ENCODE measurements at regions not wholly inside any gene's neighbourhood (a gene's known extent, or its start where the extent isn't known, plus 50 kb on each side); places are given as distances from the start of the nearest gene placed in this dataset.
"Not testable (repeated sequence)": the region's sequence is repeated elsewhere in the genome, so short reads cannot be mapped to it uniquely, and the experiment has no call there.

DNA sequence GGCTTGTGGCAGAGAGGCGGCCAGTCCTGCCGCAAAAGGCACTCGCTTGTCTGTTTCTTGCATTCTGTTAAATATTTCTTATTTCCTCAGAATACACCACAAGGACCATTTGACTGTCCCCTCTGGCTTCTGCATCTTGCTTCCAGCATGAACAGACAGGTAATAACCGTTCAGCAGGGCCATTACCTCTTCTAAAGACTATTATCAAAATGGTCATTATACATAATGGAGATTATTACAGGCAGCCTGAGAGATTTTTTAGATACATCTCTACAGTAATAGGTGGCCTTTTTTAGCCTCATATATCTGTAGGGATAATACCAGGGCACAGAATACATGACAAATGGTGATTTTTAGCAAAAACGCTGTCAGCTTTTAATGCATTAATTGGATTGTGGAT, 382.0 kb downstream of the PSAT1 start:
- FAIRE-seq: no peak

DNA sequence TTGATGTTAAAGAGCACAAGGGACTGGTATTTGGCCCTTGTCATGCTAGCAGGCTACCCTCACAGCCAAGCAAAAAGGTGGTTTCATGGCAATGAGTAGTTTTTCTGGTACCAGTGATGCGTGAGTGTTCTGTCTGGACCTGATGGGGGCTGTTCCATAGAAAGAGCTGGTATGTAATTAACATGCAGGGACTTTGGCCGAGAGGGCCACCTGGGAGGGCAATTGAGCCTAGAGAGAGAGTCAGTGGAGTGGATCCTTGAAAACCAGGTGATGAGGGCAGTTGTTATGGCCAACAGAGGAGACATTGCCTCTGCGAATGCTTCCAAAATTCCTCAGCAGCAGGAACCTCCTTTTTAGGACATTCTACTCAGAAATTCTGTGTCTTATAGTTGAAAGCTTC, 383.3 kb downstream of the PSAT1 start:
- no peak for FAIRE-seq

DNA sequence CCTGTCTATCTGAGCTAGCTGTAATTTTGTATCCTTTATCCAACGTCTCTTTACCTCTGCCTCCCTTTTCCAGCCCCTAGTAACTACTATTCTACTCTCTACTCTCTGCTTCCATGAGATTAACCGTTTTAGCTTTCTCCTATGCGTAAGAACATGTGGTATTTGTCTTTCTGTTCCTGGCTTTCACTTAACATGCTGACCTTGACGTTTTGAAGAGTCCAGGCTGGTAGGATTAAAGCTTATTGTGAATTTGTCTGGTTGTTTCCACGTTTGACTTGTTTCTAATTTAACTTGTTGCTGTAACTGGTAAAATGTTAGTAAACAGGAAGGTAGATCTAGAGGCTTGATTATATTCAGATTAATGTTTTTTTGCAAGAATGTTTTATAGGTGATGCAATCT, 385.3 kb downstream of the PSAT1 start:
- peak; percentile 51 for FAIRE-seq

DNA sequence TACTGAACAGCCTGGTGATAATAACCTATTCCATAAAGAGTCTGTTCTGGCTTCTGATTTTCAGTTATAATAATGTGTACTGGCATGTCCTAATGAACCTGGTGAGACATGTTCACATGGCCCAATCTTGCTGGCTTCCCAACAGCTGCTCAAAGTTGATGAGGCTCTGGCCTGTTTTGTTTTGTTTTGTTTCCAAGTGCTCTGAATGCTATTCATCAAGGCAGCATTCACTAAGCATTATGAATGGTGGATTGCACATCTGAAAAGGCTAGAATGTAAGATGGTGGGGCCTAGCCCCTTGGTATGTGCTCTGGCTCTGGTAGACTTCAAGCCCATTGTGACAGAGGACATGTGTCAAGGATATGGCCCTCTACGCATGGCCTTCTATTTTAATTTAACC, 388.5 kb downstream of the PSAT1 start:
- no peak for FAIRE-seq

DNA sequence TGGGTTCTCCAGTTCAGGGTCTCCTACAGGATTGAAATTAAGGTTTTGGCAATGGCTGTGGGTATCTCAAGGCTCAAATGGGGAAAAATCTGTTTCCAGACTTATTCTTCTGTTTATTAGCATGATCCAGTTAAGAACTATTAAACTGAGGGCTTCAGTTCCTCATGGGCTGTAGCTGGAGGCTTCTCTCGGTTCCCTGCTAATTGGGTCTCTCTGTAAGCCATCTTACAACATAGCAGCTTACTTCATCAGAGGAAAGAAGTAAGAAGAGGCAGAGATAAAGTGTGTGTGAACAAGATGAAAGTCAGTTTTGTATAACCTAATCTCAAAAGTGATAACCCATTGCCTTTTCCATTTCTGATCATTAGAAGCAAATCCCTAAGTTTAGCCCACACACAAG, 391.9 kb downstream of the PSAT1 start:
- FAIRE-seq: no peak

DNA sequence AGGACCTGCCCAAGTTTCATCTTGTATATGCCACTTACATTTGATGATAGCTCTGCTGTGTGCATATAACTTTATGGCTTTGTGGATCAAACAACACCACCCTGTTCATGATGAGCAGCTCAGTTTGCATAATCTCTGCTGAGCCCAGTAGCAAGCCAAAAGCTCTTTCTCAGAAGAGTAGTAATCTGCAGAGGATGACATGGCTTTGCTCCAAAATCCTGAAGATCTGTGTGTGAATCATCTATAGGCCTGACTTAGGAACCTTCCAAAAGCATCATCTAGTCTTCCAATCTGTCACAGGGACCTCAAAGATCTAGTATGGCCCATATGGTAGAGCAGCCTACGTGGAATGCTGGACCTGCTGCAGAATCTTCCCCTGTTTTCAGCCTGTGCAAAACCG, 394.6 kb downstream of the PSAT1 start:
- FAIRE-seq: no peak

DNA sequence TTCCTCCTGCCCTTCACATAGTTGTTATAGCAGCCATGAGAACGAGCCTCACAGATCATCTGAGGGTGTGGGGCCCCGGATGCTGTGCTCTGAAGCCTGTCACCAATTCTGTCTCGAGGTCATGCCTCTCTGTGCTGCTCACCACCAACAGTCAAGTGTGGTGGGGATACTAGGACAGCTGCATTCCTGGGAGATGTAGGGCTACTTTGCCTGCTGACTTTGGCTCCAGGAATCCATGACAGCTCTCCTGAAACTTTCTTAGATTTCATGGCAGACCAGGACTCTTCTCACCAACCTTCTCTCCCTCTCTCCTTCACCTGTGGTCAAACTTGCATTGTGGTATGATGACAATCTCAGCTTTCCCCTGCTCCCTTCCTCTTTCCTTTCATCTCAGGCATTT, 395.9 kb downstream of the PSAT1 start:
- no peak for FAIRE-seq

DNA sequence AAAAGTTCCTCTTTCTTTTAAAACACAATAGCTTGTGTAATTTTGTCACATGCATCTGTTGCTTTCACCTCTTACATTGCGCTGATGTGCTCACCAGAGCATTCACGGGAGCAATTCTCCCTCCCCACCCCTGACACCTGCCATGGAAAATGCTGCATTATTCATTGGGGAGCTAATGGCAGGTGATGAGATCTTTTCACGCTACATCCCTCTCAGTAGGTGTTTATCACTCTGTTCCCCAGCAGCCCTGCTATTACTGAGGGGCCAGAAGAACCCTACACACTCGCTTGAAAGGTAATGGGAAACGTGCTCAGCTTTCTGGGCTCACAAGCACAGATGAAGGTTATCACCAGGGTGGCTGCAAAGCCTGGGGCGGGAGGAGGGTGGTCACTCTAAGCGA, 398.0 kb downstream of the PSAT1 start:
- no peak for FAIRE-seq

DNA sequence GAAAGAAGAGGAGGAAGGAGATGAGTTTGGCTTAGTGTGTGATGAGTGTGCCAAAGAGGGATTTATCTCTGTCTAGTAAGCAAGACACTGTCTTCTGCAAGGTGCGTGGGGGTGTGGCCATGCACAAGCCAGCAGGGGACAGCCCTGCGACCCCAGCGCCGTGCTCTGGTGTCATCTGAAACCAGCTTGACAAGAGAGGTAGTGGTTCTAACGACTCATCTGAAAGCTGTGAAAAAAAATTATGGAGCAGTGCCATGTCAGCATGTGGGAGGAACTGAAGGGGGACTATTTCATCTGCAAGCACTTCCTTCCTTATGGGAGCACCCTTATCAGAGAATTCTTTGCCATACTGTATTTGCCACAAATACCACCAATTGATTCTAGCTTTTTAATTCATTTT, 398.6 kb downstream of the PSAT1 start:
- no peak for FAIRE-seq

DNA sequence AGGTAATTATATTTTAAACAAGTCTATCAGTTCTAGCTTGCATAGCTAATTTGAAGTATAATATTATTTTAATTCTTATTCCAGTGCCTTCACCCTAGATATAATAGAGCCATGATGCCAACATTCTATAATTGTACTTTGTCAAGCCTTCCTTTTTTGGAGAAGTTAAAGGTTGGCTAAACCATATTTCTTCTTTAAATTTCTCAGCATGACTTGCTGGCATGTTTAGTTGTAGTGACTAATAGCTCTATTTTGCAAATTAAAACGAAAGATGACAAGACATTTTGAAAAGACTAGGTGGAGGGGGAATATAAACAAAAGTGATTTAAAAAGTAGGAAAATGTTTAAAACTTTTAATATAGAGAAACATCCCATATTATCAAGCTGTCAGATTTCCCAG, 400.7 kb downstream of the PSAT1 start:
- no peak for FAIRE-seq

DNA sequence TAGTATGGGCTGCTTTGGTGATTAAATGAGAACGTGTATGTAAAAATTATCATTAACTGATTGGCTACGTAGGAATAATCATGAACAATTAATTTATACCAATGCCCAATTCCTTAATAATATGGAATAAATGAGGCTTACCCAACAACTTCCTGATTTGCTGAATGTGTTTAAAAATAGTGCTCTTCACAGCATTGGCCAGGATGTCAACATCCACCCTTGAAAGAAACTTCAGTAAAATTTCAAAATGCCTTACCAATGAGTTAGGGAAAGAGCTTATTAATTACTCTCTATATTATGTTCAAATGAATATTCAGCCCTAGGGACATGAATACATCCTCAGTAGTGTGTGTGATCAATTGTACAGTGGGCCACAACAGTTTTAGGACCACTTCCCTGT, 401.4 kb downstream of the PSAT1 start:
- no peak for FAIRE-seq

DNA sequence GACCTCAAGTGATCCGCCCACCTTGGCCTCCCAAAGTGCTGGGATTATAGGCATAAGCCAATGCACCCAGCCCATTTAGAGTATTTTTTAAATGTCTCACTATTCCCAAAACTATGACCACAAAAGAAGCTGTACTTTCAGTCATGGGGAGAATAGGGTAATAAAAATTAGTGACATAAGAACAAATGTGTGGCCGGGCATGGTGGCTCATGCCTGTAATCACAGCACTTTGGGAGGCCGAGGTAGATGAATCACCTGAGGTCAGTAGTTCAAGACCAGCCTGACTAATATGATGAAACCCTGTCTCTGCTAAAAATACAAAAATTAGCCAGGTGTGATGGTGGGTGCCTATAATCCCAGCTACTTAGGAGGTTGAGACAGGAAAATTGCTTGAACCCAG, 402.3 kb downstream of the PSAT1 start:
- FAIRE-seq: not testable (repeated sequence)

DNA sequence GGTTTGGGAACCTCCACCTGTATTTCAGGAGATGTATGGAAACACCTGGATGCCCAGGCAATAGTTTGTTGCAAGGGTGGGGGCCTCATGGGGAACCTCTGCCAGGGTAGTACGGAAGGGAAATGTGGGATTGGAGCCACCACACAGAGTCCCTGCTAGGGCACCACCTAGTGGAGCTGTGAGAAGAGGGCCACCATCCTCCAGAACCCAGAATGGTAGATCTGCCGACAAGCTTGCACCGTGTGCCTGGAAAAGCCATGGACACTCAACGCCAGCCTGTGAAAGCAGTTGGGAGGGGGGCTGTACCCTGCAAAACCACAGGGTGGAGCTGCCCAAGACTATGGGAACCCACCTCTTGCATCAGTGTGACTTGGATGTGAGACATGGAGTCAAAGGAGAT, 407.2 kb downstream of the PSAT1 start:
- FAIRE-seq: not testable (repeated sequence)

DNA sequence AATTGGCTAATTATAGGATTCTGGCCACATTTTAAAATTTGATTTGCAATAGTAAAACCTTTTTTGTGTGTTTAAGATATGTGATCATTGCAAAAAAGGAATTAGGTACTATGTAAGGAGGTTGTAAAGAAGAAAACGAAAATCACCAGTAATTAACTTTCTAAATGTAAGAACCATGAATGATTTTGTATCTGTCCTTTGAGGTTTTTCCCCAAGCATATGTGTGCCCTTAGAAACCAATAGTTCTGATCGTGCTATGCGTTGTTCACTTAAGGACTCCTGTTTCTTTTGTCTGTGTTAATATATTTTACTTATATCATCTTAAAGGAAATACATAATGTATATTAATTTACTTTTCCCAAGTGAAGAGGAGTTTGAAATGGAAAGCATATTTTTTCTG, 410.2 kb downstream of the PSAT1 start:
- FAIRE-seq: no peak

DNA sequence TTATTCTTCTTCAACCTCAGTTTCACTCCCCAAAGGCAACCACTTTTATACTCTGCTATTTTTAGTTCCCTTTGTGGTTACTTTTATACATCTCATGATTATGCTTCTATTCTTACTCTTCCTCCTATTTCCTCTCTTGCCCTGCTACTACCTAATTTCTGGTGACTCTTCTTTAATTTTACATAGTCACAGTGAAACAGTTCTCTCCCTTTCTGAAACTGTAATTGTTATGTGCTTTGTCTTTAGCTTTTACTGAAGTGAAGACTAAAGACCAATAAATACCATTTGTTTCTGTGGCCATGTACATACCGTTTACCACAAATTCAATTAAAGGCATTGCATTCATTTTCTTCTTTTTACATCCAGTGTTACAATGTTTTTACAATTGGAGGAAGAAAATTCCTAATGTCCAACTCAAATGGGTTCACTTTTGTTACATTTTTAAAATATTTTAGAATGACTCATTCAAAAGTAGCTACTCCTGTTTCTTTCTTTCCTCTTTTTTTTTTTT, 410.6 kb downstream of the PSAT1 start:
- peak; percentile 99 for FAIRE-seq

DNA sequence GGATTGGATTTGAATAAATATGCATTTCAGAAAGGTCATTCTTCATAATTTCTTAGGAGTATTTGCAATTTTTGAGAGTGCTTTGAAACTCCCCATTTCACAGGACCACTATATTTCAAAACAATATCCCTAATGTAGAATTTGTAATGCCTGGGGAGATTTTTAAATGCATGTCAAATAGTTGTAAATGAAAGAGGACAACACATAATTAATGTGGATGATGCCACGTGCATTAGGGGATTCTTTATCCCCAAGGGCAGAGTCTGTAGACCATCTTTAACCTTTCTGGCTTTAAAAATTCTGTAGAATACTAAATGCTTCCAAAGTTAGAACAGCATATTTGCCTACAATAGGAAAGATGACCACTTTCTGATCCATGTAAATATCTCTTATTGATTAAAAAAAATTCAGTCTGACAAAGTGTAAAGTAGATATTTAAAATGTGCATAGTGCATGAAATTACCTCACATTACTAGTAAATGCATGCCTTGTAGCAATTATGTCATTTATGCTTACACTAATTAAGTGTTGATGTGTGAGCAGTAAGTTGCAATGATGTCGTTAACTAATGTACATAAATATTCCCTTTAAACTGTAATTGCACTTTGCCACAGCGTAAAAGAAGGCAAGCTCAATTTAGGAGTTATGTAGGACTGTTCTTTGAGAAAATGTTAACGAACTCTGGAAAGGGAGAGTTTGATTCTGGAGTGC, 416.1 kb downstream of the PSAT1 start:
- no peak for FAIRE-seq

DNA sequence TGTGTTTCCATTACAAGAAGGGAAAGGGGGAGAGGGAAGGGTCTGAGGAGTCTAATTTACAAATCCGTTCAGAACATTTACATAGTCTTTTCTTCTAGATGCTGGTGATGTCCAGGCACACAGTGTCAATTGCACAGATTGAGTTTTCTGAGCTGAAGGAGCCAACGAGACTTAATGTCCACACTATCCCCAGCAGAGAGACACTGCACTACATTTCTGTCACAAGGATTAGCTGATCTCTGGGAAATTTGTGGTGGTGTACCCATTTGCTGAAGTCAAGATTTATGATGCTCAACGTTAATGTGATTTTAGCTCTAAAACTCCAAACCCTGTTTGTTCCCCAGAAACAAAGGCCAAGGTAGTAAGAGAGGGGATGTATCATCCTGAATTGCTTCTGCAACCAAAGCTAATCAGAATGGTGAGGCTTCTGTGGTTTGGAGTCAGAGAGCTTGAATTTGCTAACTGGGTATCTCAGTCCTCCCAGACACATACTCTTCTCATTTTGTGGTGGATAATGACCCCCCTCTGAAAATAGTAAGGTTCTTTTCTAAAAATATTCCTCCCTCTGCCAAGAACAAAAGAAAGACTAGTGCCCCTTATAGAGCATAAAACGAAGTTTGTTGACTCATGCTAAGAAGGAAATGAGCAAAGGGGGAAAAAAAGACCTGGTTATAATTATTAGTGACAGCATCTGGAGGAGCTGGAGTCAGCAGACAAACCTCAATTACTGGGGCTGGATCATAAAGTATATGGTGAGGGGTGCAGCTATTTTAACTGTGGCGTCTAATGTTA, 416.9 kb downstream of the PSAT1 start:
- peak; percentile 99 for FAIRE-seq

DNA sequence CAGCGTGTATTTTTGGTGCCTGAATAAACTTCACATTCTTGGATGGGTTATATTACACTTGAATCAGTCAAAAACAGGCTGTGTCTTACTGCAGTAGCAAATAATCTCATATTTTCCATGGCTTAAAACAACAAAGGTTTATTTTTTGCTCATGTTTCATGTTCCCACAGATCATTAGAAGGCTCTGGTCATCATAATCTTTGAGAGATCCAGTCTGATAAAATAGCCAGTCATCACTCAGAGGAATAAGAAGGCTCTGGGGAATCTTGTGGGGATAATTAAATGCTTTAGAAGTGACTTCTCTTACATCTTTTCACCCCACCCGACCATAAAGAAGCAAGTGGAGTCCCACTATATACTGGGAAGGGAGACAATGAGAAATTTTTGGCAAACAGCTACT, 417.7 kb downstream of the PSAT1 start:
- FAIRE-seq: no peak

DNA sequence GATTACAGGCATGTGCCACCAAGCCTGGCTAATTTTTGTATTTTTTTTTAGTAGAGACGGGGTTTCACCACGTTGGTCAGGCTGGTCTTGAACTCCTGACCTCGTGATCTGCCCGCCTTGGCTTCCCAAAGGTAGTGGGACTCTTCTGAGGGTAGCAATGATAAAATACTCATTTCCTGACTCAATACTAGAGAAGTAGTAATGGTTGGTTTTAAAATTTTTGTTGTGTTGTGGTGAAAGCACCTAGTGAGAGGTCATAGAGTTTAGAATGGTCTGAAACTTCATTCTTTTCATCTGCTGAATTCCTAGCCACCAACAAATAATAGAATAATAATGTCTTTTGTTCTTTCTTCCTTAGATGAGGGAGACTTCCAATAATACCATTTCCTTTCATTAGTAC, 422.1 kb downstream of the PSAT1 start:
- peak; percentile 95 for FAIRE-seq

DNA sequence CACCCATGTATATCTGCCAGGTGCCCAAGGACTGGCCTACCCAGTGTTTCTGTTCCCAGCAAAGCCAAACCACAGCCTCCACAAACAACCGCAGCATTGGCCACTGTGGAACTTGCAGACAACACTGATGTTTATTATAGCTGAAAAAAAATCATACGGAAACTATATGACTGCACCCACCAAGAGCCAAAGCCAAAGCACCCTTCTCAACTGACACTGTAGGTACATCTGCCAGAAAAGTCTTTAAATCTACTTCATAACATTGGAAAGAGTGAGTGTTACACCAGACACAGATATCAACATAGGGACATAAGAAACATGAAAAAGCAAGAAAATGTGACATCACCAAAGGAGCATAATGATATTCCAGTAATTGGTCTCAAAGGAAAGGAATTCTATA, 428.0 kb downstream of the PSAT1 start:
- no peak for FAIRE-seq

DNA sequence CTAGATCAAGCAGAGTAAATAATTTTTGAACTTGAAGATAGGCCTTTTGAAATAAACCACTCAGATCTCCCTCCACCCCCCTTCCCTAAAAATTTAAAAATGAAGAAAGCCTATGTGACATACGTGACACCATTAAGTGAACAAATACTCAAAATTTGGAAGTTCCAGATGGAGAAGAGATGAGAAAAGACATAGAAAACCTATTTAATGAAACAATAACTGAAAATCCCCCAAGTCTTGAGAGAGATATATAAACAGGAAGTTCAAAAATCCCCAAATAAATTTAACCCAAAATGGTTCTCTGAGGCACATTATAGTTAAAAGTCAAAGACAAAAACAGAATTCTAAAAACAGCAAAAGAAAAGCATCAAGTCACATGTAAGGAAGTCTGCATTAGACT, 428.6 kb downstream of the PSAT1 start:
- FAIRE-seq: no peak

DNA sequence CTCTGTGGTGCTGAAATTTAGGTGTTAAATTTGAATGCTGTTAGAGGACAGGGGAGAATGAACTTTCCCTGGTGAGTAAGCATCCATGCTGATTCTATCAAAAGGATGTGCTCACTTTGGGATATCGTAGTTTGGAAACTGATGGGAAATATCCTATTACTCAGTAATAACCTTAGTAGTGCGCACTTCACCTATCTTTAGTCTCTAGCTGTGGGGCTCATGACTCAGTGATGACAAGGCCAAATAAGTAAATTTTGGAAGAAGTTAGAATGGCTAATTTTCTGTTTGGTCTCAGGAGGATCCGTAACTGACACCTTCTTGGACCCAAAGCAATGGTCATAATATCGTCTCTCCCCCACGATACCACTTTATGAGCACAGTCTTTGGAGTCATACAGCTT, 448.4 kb downstream of the PSAT1 start:
- FAIRE-seq: no peak

DNA sequence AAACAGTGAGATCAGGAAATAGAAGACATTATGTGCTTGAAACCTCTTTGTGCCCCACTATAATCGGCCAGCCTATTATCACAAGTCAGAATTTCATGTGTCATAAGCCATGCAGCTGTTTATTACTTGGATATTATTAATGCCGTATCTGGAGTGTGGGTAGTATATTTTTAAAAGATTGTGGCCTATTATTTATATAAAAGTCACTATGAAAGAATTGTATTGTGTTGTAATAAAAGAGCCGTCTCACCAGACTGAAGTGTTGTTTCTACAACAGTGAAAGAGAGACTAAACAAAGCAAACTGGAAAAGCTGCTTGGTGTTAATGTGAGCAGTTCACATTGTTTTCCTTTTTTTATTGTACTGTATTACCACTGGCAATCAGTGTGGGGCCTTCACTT, 449.1 kb downstream of the PSAT1 start:
- peak; percentile 54 for FAIRE-seq

DNA sequence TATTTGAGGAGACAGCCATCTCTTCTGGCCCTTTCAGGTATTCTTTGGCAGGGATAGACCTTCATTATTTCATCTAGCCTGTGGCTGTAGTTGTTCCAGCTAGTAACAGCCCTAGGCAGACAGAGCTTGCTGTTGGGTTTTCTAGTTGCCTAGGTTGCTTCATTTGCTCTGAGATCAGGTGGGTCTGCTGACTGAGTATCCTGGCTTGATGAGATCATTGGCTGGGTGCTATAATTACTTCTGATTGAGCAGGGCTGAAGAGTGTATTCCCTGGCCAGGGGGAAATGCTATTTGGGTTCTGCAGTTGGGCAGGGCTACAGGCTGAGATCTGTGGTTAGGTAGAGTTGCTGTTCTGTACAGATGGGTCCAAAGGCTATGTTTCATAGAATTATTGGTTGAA, 456.1 kb downstream of the PSAT1 start:
- no peak for FAIRE-seq
